ENCODE measurements at regions not wholly inside any gene's neighbourhood (a gene's known extent, or its start where the extent isn't known, plus 50 kb on each side); places are given as distances from the start of the nearest gene placed in this dataset.

- H3K4me1 ChIP-seq (ENCODE audit: control insufficient read depth in 2 of 3, insufficient read depth in 2 of 3, low read depth in 1 of 3, low read length in 3 of 3), result no peaks in the 10 kb centered on the region
- H3K27me3 ChIP-seq (ENCODE audit: control insufficient read depth, insufficient read depth, low read length), result no peaks in the 10 kb centered on the region
- DNase-seq (no peak), FAIRE-seq (no peak)
- no peak for TF ChIP-seq CTCF (IDR thresholded peaks at IDR 0.05; ENCODE audit: borderline replicate concordance, extremely low read depth, insufficient read depth)
- H3K9ac ChIP-seq (ENCODE audit: low read length in 3 of 3), result no peak overlapping the region
- H3K36me3 ChIP-seq (ENCODE audit: control insufficient read depth in 2 of 3, insufficient read depth in 3 of 3, low read length in 3 of 3), result no peaks in the 10 kb centered on the region
- no peak overlapping the region for H3K27ac ChIP-seq (ENCODE audit: low read depth in 2 of 2, low read length in 2 of 2)
- intact Hi-C loops (cut with DNase I), result no loop called here
- H3K4me3 ChIP-seq (ENCODE audit: low read length in 3 of 3), result no peak overlapping the region
- H3K9me3 ChIP-seq (ENCODE audit: control insufficient read depth in 2 of 3, insufficient read depth in 1 of 3, low read length in 3 of 3), result no peaks in the 10 kb centered on the region
These were observed 828.8 kb downstream of the CCSER2 start for GRCh38 chr10:85157206-85157605.

- no peaks in the 10 kb centered on the region for H3K36me3 ChIP-seq (ENCODE audit: control insufficient read depth in 2 of 3, insufficient read depth in 3 of 3, low read length in 3 of 3)
- H3K27me3 ChIP-seq (ENCODE audit: control insufficient read depth, insufficient read depth, low read length), result no peaks in the 10 kb centered on the region
- no peak overlapping the region for H3K27ac ChIP-seq (ENCODE audit: low read depth in 2 of 2, low read length in 2 of 2)
- intact Hi-C loops (cut with DNase I), result no loop called here
- no peak for TF ChIP-seq CTCF (IDR thresholded peaks at IDR 0.05; ENCODE audit: borderline replicate concordance, extremely low read depth, insufficient read depth)
- peak in 1 of 5 donors; percentile 15 for DNase-seq
- no peaks in the 10 kb centered on the region for H3K4me1 ChIP-seq (ENCODE audit: control insufficient read depth in 2 of 3, insufficient read depth in 2 of 3, low read depth in 1 of 3, low read length in 3 of 3)
- H3K9me3 ChIP-seq (ENCODE audit: control insufficient read depth in 2 of 3, insufficient read depth in 1 of 3, low read length in 3 of 3), result no peaks in the 10 kb centered on the region
- no peak overlapping the region for H3K9ac ChIP-seq (ENCODE audit: low read length in 3 of 3)
- FAIRE-seq, result no peak
- H3K4me3 ChIP-seq (ENCODE audit: low read length in 3 of 3), result no peak overlapping the region
These were observed 839.9 kb downstream of the CCSER2 start for GRCh38 chr10:85168243-85168642.

- no peak overlapping the region for H3K27ac ChIP-seq (ENCODE audit: low read depth in 2 of 2, low read length in 2 of 2)
- TF ChIP-seq CTCF (IDR thresholded peaks at IDR 0.05; ENCODE audit: borderline replicate concordance, extremely low read depth, insufficient read depth), result no peak
- H3K9me3 ChIP-seq (ENCODE audit: control insufficient read depth in 2 of 3, insufficient read depth in 1 of 3, low read length in 3 of 3), result no peaks in the 10 kb centered on the region
- no peaks in the 10 kb centered on the region for H3K27me3 ChIP-seq (ENCODE audit: control insufficient read depth, insufficient read depth, low read length)
- no peaks in the 10 kb centered on the region for H3K36me3 ChIP-seq (ENCODE audit: control insufficient read depth in 2 of 3, insufficient read depth in 3 of 3, low read length in 3 of 3)
- DNase-seq, result no peak
- H3K9ac ChIP-seq (ENCODE audit: low read length in 3 of 3), result no peak overlapping the region
- H3K4me1 ChIP-seq (ENCODE audit: control insufficient read depth in 2 of 3, insufficient read depth in 2 of 3, low read depth in 1 of 3, low read length in 3 of 3), result no peaks in the 10 kb centered on the region
- no peak for FAIRE-seq
- intact Hi-C loops (cut with DNase I), result no loop called here
- no peak overlapping the region for H3K4me3 ChIP-seq (ENCODE audit: low read length in 3 of 3)
These were observed 841.6 kb downstream of the CCSER2 start for GRCh38 chr10:85170026-85170425.

- intact Hi-C loops (cut with DNase I), result no loop called here
- H3K4me3 ChIP-seq (ENCODE audit: low read length in 3 of 3), result no peak overlapping the region
These were observed 847.2 kb downstream of the CCSER2 start for GRCh38 chr10:85175635-85176034.

More at GRCh38 chr10:85175635-85176034, 847.2 kb downstream of the CCSER2 start:
- H3K9ac ChIP-seq (ENCODE audit: low read length in 3 of 3), result no peak overlapping the region
- no peaks in the 10 kb centered on the region for H3K27me3 ChIP-seq (ENCODE audit: control insufficient read depth, insufficient read depth, low read length)
- H3K27ac ChIP-seq (ENCODE audit: low read depth in 2 of 2, low read length in 2 of 2), result no peak overlapping the region
- H3K36me3 ChIP-seq (ENCODE audit: control insufficient read depth in 2 of 3, insufficient read depth in 3 of 3, low read length in 3 of 3), result no peaks in the 10 kb centered on the region
- peak in 1 of 5 donors; percentile 8 for DNase-seq
- no peaks in the 10 kb centered on the region for H3K4me1 ChIP-seq (ENCODE audit: control insufficient read depth in 2 of 3, insufficient read depth in 2 of 3, low read depth in 1 of 3, low read length in 3 of 3)
- no peaks in the 10 kb centered on the region for H3K9me3 ChIP-seq (ENCODE audit: control insufficient read depth in 2 of 3, insufficient read depth in 1 of 3, low read length in 3 of 3)
- no peak for TF ChIP-seq CTCF (IDR thresholded peaks at IDR 0.05; ENCODE audit: borderline replicate concordance, extremely low read depth, insufficient read depth)
- no peak for FAIRE-seq

Measured in kidney (tissue), 13 donors.